ENCODE measurements at regions not wholly inside any gene's neighbourhood (a gene's known extent, or its start where the extent isn't known, plus 50 kb on each side); places are given as distances from the start of the nearest gene placed in this dataset.

DNA sequence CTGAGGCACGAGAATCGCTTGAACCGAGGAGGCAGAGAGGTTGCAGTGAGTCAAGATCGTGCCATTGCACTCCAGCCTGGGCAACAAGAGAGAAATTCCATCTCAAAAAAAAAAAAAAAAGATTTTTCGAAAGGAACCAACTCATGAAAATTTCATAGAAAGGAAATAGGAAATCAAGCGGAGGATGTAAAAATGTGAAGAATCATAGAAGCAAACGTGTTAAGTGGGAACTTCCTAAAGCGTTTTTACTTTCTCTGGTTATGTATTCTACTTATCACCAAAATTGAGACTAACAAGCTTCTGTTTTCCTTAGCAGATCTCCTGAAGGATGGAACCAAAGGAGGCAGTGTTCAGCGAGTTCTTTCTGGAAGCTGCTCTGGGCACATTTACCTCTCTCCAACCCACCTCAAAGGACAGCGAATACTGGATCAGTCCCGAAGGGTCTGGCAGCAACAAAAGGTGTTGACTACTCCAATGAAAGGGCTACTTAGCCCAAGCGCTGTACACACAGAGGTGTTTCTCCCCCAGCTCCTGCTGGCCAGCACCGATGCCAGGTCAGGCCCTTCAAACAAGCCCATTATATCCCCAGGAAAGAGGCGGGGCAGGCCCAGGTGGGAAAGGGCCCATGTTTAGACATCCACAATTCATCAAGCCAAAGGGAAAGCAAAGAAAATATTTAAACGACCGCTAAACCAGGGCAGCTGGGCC lies 327.5 kb upstream of the JARID2 start:
- TF ChIP-seq, protein P1, sequence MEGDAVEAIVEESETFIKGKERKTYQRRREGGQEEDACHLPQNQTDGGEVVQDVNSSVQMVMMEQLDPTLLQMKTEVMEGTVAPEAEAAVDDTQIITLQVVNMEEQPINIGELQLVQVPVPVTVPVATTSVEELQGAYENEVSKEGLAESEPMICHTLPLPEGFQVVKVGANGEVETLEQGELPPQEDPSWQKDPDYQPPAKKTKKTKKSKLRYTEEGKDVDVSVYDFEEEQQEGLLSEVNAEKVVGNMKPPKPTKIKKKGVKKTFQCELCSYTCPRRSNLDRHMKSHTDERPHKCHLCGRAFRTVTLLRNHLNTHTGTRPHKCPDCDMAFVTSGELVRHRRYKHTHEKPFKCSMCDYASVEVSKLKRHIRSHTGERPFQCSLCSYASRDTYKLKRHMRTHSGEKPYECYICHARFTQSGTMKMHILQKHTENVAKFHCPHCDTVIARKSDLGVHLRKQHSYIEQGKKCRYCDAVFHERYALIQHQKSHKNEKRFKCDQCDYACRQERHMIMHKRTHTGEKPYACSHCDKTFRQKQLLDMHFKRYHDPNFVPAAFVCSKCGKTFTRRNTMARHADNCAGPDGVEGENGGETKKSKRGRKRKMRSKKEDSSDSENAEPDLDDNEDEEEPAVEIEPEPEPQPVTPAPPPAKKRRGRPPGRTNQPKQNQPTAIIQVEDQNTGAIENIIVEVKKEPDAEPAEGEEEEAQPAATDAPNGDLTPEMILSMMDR (IDR thresholded peaks at IDR 0.05; ENCODE audit: poor library complexity, severe bottlenecking): no peak
- TF ChIP-seq TAF1 (IDR thresholded peaks at IDR 0.05; ENCODE audit: low read depth) (no peak), POLR2AphosphoS5 (IDR thresholded peaks at IDR 0.05) (no peak)
